ENCODE measurements at regions not wholly inside any gene's neighbourhood (a gene's known extent, or its start where the extent isn't known, plus 50 kb on each side); places are given as distances from the start of the nearest gene placed in this dataset.

GRCh38 chr4:8742546-8742945, 129.1 kb downstream of the HMX1 start:
- H3K4me3 ChIP-seq (ENCODE audit: low read depth, low read length): no peak overlapping the region
- in situ Hi-C loops (cut with HindIII; ENCODE audit: low sequenced_read_pairs): no loop called here
- DNase-seq (ENCODE audit: low read depth, low spot score): no peak
- TF ChIP-seq, protein P1, sequence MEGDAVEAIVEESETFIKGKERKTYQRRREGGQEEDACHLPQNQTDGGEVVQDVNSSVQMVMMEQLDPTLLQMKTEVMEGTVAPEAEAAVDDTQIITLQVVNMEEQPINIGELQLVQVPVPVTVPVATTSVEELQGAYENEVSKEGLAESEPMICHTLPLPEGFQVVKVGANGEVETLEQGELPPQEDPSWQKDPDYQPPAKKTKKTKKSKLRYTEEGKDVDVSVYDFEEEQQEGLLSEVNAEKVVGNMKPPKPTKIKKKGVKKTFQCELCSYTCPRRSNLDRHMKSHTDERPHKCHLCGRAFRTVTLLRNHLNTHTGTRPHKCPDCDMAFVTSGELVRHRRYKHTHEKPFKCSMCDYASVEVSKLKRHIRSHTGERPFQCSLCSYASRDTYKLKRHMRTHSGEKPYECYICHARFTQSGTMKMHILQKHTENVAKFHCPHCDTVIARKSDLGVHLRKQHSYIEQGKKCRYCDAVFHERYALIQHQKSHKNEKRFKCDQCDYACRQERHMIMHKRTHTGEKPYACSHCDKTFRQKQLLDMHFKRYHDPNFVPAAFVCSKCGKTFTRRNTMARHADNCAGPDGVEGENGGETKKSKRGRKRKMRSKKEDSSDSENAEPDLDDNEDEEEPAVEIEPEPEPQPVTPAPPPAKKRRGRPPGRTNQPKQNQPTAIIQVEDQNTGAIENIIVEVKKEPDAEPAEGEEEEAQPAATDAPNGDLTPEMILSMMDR (IDR thresholded peaks at IDR 0.05; ENCODE audit: low read depth, low read length): no peak

- no peak overlapping the region for H3K4me3 ChIP-seq (ENCODE audit: low read depth, low read length)
- TF ChIP-seq, protein P1 (IDR thresholded peaks at IDR 0.05; ENCODE audit: low read depth, low read length): no peak
- no peak for DNase-seq (ENCODE audit: low read depth, low spot score)
- in situ Hi-C loops (cut with HindIII; ENCODE audit: low sequenced_read_pairs): no loop called here
These were observed 130.0 kb downstream of the HMX1 start for GRCh38 chr4:8741513-8742226.

GRCh38 chr4:8740666-8741395, 130.8 kb downstream of the HMX1 start:
- no peak overlapping the region for H3K4me3 ChIP-seq (ENCODE audit: low read depth, low read length)
- in situ Hi-C loops (cut with HindIII; ENCODE audit: low sequenced_read_pairs): no loop called here
- TF ChIP-seq, protein P1 (IDR thresholded peaks at IDR 0.05; ENCODE audit: low read depth, low read length): no peak
- no peak for DNase-seq (ENCODE audit: low read depth, low spot score)

DNA sequence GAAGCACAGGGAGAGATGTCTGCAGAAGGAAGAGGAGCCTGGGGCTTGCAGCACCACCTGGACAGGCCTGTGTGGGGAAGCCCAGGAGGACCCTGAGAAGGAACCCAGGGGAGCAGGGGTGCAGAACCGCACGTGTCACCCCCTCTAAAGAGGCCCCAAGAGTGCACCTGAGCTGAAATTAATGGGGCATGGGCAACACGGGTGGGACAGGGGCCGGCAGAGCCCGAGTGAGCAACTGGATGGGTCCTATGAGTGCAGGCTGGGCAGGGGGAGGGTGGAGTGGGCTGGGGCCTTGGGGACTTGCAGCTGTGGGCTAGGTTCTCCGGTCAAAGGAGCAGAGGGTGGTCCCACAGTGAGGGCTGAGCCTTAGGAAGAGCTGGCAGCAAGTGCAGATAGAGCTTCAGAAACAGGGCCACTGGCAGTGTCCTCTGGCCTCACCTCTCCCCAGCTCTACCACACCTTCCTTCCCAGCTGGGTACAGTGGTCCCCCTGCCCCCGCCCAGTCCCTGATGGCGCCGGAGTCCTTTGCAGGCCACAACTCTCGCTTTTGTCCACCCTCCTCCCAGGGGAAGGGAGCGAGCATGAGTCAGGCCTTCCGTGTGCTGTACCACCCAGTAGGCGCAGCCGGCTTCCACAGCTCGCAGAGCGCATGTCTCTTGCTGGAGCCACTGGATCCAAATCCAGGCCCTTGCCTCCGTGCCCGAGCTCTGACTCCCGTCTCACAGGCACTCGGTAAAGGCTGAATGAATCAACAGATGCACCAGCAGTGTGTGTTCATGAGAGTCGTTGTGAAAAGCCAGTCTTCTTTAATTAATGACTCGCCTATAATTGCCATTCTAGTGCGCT, 131.6 kb downstream of the HMX1 start:
- TF ChIP-seq, protein P1 (IDR thresholded peaks at IDR 0.05; ENCODE audit: low read depth, low read length): no peak
- in situ Hi-C loops (cut with HindIII; ENCODE audit: low sequenced_read_pairs): no loop called here

DNA sequence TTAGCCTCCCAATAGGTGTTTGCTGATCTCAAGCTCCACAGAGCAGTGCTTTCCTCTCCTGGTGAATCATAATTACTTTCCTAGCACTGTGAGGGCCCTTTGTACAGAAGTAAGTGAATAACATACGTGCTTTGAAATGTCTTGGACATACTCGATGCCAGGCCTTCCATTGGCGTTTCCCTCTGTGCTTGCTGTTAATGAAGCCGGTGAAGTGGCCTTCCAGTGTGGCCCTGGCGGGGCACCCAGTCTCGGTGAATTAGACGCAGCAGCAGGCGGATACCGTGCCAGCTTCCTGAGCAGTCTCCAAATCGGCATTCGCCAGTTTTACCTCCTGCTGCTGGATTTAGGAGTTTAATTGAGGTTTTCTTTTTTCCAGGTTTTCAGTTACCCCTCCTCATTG, 132.3 kb downstream of the HMX1 start:
- DNase-seq (ENCODE audit: low read depth, low spot score): no peak
- no peak overlapping the region for H3K4me3 ChIP-seq (ENCODE audit: low read depth, low read length)
- in situ Hi-C loops (cut with HindIII; ENCODE audit: low sequenced_read_pairs): no loop called here
- TF ChIP-seq, protein P1 (IDR thresholded peaks at IDR 0.05; ENCODE audit: low read depth, low read length): no peak

More for the DNA sequence above, 131.6 kb downstream of the HMX1 start:
- no peak for DNase-seq (ENCODE audit: low read depth, low spot score)
- no peak overlapping the region for H3K4me3 ChIP-seq (ENCODE audit: low read depth, low read length)

- in situ Hi-C loops (cut with HindIII; ENCODE audit: low sequenced_read_pairs): no loop called here
- no peak overlapping the region for H3K4me3 ChIP-seq (ENCODE audit: low read depth, low read length)
- TF ChIP-seq, protein P1 (IDR thresholded peaks at IDR 0.05; ENCODE audit: low read depth, low read length): no peak
- DNase-seq (ENCODE audit: low read depth, low spot score): no peak
These were observed 133.1 kb downstream of the HMX1 start for GRCh38 chr4:8738471-8738931.

All from astrocyte of the spinal cord (primary cell).